Ammon's horn (tissue), 1 donor: ENCODE measurements at regions not wholly inside any gene's neighbourhood (a gene's known extent, or its start where the extent isn't known, plus 50 kb on each side); places are given as distances from the start of the nearest gene placed in this dataset.

Experiments
- DNase-seq: peaks from one replicate; pipeline ENCODE4 v3.0.0-alpha.2; 2016; ENCODE audit warnings: low spot score

DNA sequence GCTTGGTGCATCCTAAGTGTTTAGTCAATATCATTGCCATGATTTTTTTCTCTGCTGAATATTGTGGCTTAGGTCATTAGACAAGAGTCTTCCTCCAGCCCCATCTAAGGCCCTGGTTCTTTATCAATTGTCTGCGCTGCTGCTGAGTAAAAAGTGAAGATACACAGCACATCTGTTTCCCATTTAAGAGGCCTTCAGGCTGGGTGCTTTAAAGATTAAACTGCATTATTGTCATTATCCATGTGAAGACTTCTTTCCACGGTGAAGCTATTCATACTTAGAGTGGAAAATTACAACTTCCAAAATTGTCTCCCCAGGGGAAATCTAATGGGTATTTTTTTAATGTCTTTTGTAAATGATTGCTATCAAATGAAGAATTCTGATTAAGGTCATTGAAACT, 719.8 kb upstream of the LRRC4C start:
- no peak for DNase-seq

DNA sequence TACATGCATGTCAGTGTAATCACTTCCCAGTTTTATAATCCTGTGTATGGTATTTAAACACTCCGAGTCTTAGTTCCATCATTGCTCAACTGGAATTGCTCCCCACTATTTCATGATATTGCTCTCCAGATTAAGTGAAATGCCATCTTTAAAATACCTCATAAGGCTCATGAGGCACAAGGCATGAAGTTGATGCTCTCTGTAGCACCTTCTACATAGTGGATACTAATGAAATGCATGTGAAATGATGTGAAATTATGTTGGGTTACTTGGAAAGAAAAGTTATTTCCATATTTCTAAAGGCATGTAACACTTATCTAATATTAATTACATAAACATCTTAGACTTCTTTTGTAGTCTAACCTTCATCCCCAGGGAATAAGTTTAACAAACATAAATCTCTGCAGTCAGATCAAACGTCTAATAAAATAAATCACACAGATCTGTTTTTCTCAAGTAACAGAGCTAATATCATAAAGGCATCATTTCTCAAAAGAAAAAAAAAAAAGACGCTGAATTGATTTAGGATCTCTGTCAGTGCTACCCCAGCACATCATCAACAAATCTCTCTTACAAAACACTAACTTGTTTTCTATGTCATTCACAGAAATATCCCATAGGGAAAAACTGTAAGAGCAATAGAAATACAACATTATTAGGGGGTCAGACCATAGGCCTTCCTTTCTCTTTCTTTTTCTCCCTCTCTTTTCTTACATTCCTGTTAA, 736.0 kb upstream of the LRRC4C start:
- no peak for DNase-seq

DNA sequence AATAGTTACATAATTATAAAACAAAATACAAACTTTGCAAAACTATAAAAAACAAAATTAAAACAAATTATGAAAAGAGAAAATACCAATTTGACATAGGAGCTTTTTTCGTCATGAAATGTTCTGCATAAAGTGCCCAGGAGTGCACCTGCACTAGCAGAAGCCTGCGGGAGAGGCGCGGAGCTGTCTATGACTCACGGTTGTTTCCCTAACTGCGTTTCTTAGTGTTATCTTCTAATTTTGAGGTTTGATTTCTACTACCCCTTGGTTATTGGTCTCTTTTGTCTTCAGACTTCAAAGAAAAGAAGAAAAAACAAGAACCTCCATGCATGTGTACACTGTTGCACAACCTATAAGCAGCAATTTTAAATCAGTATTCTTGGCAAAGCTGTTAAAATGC, 740.9 kb upstream of the LRRC4C start:
- no peak for DNase-seq

DNA sequence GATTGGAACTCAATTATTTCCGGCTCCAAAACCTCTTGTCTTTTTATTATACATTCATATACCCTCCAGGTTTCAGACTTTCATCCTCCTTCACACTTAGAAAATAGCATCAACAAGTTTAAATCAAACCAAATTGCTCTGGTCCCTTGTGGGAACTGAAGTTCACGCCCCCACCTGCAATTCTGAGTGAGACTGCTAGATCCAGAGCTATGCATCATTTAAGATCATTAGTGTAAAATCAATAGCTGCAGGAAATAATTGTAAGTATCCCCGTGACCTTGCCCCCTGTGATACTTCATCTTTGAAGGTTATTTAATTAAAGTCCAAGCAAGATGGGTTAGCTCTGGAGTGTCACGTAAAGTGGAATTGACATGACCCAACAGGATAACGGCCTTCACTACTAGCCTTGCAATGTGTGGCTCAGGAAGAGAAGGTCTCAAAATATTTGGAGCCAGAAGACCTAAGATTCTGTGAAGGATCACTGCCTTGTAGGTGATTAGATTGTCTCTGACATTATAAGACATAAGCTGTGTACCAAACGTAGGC, 742.2 kb upstream of the LRRC4C start:
- DNase-seq, result no peak

GRCh38 chr11:42205518-42205917, 746.1 kb upstream of the LRRC4C start:
- DNase-seq, result no peak

GRCh38 chr11:42225664-42226063, 766.2 kb upstream of the LRRC4C start:
- no peak for DNase-seq

DNA sequence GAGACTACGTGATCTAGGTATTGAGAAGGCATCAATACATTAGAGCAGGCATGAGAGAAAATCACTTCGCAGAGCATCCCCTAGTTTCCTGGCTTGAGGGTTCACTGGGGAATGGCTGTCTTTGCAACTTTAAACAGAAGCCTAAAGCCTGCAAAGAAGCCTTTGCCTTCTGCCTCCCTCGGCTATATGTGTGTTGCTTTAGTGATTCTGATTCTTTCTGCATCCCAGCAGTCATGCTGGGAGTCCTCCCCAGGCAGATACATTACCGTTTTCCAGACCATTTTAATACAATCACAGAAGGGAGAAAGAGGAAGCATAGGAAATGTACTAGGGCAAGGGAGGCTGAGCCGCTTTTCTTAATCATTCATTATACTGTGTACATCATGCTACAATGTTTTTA, 773.2 kb upstream of the LRRC4C start:
- DNase-seq, result no peak

GRCh38 chr11:42234451-42234951, 775.0 kb upstream of the LRRC4C start:
- no peak for DNase-seq

GRCh38 chr11:42237701-42238235, 778.3 kb upstream of the LRRC4C start:
- no peak for DNase-seq

DNA sequence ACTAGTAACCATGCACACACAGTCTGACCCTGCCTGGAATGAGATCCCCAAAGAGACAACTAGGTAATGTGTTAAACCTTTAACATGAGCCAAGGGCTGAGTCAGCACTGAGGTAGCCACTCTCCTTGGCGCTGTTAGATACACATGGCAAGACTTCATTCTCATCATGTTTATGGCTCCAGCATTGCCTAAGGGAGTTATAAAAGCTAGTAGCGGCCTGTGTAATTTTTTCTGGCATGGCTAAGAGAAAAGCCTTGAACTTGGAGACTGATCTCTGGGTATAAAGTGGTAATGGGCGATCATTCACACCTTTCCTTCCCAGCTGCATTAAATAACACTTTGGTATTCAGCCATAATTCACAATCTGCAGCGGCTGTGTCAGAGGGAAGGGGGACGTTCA, 779.7 kb upstream of the LRRC4C start:
- no peak for DNase-seq

GRCh38 chr11:42243385-42243784, 783.9 kb upstream of the LRRC4C start:
- no peak for DNase-seq

GRCh38 chr11:42244376-42244775, 784.9 kb upstream of the LRRC4C start:
- DNase-seq, result no peak

GRCh38 chr11:42249401-42249800, 789.9 kb upstream of the LRRC4C start:
- DNase-seq, result no peak

DNA sequence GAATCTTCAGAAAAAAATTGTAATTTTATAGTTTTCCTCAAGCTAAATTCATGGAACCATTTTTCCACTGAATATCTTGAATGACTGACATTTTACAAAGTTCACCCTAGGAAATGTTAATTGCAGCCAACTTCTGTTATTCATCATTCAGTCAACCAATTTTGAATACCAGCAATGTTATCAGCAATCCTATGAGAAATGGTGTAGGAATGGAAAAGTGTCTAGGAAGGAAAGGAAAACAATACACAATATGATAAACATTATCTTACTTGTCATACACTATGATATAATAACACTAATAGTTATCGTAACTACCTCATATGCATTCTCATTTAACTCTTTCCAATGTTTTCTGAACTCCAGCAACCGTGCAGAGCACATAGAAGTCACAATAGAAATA, 790.5 kb upstream of the LRRC4C start:
- DNase-seq, result no peak

GRCh38 chr11:42251984-42252383, 792.5 kb upstream of the LRRC4C start:
- DNase-seq, result no peak

GRCh38 chr11:42253156-42253555, 793.7 kb upstream of the LRRC4C start:
- no peak for DNase-seq

- DNase-seq, result no peak
Observed at GRCh38 chr11:42255906-42256305, 796.5 kb upstream of the LRRC4C start.

DNA sequence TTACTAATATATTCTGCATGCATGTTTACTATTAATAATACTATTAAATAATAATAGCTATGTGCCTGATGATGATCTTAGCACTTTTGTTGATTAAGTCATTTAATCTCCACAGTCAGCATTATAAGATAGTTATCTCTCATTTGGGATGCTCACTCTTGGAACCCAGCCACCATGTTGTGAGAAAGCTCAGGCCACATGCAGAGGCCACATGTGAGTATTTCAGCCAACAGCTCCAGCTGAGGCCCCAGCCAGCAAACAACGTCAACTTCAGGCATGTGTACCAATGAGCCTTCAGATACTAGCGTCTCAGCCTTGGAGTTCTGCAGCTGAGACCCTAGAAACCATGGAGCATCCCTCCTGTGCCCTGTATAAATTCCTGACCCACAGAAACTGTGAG, 798.1 kb upstream of the LRRC4C start:
- no peak for DNase-seq

DNA sequence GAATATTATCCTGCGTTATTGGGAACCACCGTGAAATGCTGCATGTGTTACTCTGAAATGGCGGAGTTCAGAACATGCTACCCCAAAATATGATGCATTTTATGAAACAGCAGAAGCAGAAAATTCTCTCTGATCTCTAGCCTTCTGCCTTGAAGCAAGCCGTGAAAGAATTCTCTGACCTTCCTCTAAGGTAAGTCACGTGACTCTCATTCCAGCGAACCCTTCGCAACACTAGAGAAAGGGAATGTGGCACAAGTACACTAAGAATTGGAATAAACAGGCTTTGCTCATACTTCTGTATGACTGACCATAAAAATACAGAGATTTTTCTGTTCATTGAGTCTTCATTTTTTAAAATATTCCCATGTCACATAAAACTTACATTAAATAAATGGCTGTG, 805.6 kb upstream of the LRRC4C start:
- no peak for DNase-seq

DNA sequence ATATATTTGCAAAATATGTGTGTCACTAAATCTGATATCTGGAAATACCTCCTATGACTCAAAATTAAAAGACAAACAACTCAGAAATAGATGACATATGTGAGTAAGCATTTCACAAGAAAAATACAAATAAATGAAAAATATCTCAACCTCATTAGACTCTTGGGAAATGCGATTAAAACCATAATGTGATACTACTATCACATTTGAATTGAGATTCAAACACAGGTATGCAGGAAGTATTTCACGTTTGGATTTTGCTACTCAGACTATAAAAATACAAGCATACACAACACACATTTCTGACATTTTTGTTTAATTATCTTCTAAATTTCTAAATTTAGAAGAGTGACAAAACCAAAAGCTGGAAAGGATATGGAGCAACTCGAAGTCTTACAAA, 811.9 kb upstream of the LRRC4C start:
- DNase-seq, result no peak

DNA sequence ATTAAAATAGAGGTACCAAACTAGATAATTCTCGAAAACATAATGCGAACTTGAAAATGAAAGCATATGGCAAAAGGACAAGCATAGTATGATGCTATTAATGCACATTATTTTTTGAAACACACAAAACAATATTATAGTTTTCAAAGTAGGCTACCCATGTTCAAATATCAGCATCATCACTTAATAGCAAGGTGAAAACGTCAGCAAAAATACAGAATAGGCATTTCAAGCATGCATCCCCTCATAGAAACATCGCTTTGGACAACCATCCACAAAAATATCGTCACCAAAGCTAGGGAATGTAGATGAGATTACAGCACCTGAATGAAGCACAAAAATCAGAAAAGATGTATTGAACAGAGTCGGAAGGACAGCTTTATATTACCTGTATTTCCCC, 814.5 kb upstream of the LRRC4C start:
- DNase-seq, result no peak

DNA sequence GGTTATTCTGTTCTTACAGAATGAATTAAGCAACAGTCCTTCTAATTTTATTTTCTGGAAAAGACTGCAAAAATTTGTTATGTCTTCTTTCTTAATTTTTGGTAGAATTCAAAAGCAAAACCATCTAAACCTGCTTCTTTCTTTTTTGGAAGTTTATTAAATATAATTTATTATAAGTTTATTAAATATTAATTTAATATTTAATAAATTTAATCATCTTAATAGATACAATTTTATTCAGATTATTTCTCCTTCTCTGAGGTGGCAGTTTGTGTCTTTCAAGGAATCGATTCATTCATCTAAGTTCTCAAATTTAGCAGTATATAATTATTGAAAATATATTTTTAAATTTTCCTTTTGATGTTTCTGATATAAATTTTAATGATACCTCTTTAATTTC, 837.5 kb upstream of the LRRC4C start:
- DNase-seq, result no peak

DNA sequence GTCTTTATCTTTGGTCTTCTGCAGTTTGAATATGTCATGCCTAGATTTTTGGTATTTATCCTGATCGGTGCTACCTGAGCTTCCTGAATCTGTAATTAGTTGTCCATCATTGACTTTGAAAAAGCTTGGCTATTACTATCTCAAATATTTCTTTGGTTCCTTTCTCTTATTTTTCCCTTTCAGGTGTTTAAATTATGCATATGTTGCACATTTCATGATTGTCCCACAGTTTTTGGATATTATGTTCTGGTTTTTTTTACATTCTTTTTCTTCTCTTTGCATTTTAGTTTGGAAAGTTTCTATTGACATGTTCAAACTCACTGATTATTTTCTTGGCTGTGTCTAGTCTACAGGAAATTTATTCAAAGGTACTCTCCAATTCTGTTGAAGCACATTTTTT, 840.3 kb upstream of the LRRC4C start:
- DNase-seq, result no peak

DNA sequence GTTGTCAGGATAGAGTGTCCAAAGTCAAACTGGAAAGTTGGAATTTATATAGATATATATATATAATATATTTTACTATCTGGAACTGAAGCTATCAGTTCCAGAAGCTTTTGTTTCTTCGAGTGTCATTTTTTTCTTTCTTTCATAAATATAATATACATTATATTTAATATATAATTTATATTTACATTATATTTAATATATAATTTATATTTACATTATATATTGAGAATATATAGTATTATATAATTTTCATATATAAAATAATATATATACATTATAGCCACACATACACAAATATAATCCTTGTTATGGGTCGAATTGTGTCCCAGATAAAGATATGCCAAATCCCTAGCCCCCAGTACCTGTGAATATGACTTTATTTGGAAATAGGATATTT, 842.3 kb upstream of the LRRC4C start:
- no peak for DNase-seq
